GM13977 (cell line): ENCODE measurements at regions not wholly inside any gene's neighbourhood (a gene's known extent, or its start where the extent isn't known, plus 50 kb on each side); places are given as distances from the start of the nearest gene placed in this dataset.

Source experiments
- DNase-seq: peaks from one replicate; pipeline ENCODE4 v3.0.0; 2012; ENCODE audit warnings: low spot score
- in situ Hi-C: fragments of 300-500 bp; cut with MboI; formaldehyde crosslinking; loops from one replicate; pipeline ENCODE4 v1.12.0; 2022; ENCODE audit warnings: low sequenced_read_pairs, low pct_unique_long_range_greater_than_20kb, mixed read lengths, inconsistent platforms; ENCODE audit not compliant: unreplicated experiment
- TF ChIP-seq, protein P1 (sequence below): IDR thresholded peaks from 2 replicates; pipeline ENCODE4 v1.5.1; 2012; ENCODE audit warnings: mild to moderate bottlenecking, control low read depth; ENCODE audit not compliant: insufficient read depth; ENCODE audit errors: extremely low read depth, missing control alignments

DNA sequence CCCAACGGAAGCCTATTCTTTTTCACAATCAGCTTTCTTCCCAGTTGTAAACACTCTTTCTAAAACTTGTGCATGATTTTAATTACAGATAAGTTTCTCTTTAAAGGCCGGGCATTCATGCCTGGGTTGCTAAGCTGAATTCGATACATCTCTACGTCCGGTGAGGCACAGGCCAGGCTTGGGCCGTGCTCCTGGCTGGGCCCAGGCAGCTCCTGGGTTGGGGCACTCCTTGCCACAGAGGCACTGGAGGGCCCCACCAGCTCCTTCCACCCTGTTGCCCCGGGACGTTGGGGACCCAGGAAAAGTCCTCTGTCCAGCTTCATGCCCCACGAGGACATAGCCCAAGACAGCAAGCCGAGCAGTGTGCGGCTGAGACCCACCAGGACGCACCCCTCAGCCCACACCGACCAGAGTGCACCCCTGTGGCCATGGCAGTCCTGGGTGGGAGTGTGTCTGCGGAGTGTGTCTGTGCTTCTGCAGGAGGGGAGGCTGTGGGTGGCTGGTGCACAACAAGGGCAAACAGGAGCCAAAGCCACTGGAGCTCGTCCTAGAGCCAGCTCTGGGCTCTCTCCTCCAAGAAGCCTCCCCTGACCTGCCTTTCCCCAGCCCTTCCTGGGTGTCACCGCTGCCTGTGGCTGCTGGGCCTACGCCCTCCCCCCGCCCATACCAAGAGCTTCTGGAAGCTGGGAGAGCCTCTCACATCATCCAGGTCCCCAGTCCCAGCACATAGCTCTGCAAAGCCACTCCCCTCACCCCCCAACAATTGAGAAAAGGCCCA, 128.0 kb upstream of the NKX1-1 start:
- no peak for DNase-seq
- in situ Hi-C loops = no loop called here

DNA sequence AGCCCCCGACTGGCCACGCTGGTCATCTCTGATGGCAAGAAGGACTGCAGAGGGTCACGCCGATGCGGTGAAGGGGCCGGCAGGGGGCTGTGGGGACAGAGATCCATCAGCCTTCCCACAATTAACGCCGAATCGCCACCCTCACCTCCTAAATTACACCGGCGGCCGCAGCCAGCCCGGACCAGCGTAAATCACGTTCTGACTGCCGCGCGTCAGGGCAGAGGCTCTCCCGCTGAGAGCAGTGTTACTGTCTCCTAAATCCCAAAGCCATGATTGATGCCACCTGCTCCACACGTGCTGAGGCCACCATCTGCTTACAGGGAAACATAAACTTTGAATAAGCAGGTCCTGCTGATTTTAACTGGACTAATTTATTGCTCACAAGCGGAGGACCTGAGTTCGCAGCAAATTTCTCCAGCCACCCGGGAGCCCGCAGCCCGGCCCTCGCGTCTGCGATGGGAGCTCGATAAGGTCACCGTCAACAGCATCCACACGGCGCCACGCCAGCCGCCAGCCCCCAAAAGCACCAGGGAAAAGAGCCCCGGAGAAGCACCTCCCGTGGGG, 127.3 kb upstream of the NKX1-1 start:
- DNase-seq = no peak
- in situ Hi-C loops = no loop called here
- TF ChIP-seq, protein P1, sequence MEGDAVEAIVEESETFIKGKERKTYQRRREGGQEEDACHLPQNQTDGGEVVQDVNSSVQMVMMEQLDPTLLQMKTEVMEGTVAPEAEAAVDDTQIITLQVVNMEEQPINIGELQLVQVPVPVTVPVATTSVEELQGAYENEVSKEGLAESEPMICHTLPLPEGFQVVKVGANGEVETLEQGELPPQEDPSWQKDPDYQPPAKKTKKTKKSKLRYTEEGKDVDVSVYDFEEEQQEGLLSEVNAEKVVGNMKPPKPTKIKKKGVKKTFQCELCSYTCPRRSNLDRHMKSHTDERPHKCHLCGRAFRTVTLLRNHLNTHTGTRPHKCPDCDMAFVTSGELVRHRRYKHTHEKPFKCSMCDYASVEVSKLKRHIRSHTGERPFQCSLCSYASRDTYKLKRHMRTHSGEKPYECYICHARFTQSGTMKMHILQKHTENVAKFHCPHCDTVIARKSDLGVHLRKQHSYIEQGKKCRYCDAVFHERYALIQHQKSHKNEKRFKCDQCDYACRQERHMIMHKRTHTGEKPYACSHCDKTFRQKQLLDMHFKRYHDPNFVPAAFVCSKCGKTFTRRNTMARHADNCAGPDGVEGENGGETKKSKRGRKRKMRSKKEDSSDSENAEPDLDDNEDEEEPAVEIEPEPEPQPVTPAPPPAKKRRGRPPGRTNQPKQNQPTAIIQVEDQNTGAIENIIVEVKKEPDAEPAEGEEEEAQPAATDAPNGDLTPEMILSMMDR = no peak

More for the DNA sequence above, 128.0 kb upstream of the NKX1-1 start:
- TF ChIP-seq, protein P1 = no peak

DNA sequence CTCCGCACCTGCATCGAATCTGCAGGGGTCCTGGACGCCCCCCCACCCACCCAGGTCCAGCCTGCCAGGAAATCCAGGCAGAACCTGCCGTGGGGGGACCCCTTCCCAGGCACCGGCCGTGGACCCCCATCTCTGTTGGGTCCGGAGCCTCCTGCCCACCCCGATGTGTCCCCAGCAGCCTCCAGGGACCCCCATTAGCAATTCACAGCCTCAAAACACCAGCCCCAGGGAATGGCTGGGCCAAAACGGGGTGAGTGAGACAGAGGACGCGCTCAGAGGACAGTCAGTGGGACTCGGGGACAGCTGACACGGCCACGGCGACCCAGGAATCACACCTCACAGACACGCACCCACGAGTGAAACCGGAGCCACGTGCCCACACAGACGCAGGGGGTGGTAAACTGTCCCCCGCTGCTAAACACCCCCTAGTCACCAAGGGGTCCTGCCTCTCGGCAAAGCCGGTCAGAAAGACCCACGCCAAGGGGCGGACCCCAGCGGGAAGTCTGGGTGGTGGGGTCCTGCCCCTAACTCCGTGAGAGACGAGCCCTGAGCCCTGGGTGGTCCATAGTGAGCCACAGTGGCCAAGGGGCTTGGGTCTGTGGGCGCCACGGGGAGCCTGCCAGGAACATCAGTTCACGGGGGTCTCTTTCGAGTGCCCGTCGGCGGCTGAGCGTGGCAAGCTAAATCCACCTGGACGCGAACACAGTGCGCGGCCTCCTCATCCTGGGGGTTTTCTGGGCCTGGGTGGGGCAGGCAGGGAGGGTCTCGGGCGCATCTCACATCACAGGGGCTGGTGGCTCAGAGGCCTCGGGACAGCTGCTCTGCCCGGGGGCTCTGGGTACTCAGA, 126.5 kb upstream of the NKX1-1 start:
- TF ChIP-seq, protein P1 = no peak
- in situ Hi-C loops = no loop called here
- no peak for DNase-seq

DNA sequence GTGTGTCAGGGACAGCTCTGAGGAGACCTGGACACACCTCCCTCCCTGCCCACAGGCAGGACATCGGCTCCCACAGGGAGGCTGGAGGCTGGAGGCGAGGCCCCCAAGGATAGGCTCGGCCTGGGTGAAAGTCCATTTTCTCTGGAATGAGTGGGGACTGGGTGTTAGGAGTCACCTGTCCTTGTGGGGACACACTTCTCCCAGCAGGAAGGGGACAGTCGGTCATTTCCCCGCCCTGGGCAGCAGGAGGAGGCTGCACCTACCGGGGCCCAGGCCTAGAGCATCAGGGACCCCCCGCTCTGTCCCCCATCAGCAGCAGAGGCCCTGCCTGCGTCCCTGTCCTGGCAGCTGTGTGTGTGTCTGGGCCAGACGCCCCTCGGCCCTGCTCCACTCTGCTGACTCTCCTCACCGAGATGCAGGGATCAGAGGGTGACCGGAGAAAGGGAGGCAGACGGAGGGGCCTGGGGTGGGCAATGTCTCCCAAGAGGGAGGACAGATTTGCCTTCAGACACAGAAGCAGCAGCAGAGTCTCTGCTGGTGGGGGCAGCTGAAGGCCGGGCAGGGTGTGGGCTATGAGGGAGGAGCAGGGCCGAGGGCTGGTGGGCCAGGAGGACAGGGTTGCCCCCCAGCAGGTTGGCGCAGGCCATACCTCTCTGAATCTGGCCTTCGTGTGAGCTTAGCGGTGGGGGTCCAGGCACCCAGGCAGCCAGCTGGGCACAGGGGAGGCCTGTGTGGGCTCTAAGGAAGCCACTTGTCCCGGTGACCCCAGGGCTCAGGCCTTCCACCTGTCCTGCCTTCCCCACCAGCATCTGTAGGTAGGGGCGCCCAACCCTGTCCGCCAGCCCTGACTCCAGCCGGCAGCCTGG, 125.7 kb upstream of the NKX1-1 start:
- TF ChIP-seq, protein P1 = no peak
- DNase-seq = no peak
- in situ Hi-C loops = no loop called here

DNA sequence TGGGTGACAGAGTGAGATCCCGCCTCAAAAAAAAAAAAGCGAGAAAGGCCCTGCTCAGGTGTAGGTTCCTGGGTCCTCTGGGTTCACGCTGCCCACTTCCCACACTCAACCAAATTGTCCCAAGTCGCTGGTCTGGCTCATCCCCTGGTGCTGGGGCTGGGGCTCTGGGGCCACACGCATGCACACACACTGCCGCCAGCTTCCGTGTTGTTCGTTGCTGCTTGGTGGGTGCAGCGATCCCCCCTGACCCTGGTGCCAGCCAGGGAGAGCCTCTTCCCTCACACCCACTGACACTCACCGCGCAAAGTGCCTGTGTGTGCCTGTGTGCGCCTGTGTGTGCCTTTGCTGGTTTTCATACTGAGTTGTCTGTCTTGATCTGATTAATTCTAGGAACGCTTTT, 124.1 kb upstream of the NKX1-1 start:
- in situ Hi-C loops = no loop called here
- no peak for DNase-seq
- TF ChIP-seq, protein P1 = no peak

DNA sequence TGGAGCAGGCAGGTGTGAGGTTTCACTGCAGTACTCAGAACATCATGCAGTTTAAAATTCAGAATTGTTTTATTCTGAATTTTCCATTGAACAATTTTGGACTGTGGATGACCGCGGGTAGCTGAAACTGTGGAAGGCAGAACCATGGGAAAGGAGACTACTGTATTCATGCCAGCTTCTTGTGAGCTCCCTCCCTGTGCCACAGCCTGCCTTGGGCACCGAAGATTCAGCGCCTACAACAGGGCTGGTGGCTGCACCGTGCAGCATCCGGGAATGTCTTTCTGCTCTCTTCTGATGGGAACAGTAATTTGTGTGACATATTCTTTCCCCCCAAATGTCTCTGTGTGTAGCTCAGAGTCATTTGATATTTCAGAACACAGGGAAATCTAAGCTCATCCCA, 118.5 kb upstream of the NKX1-1 start:
- TF ChIP-seq, protein P1 = no peak
- in situ Hi-C loops = no loop called here
- DNase-seq = no peak
